ENCODE measurements at regions not wholly inside any gene's neighbourhood (a gene's known extent, or its start where the extent isn't known, plus 50 kb on each side); places are given as distances from the start of the nearest gene placed in this dataset.

- no peak for TF ChIP-seq SP1 (IDR thresholded peaks at IDR 0.05)
- no peak for TF ChIP-seq FOXM1 (IDR thresholded peaks at IDR 0.05; ENCODE audit: borderline replicate concordance)
- TF ChIP-seq, protein P1, sequence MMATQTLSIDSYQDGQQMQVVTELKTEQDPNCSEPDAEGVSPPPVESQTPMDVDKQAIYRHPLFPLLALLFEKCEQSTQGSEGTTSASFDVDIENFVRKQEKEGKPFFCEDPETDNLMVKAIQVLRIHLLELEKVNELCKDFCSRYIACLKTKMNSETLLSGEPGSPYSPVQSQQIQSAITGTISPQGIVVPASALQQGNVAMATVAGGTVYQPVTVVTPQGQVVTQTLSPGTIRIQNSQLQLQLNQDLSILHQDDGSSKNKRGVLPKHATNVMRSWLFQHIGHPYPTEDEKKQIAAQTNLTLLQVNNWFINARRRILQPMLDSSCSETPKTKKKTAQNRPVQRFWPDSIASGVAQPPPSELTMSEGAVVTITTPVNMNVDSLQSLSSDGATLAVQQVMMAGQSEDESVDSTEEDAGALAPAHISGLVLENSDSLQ (IDR thresholded peaks at IDR 0.05): no peak
- TF ChIP-seq ARNT (IDR thresholded peaks at IDR 0.05): no peak
- TF ChIP-seq TARDBP (IDR thresholded peaks at IDR 0.05): no peak
- no peak for TF ChIP-seq FOXK2 (IDR thresholded peaks at IDR 0.05)
- no peak for TF ChIP-seq ELF4 (IDR thresholded peaks at IDR 0.05)
- TF ChIP-seq NFRKB (IDR thresholded peaks at IDR 0.05): no peak
- no peak for TF ChIP-seq SUZ12 (IDR thresholded peaks at IDR 0.05)
- TF ChIP-seq BHLHE40 (IDR thresholded peaks at IDR 0.05; ENCODE audit: borderline replicate concordance): no peak
- no peak for TF ChIP-seq CTBP1 (IDR thresholded peaks at IDR 0.05; ENCODE audit: borderline replicate concordance)
- no peak for TF ChIP-seq HDGF (IDR thresholded peaks at IDR 0.05; ENCODE audit: borderline replicate concordance)
Measured at GRCh38 chr11:70491696-70492472, 93.6 kb downstream of the CTTN start.

All from HEK293T (cell line).